HepG2 (cell line): ENCODE measurements at regions not wholly inside any gene's neighbourhood (a gene's known extent, or its start where the extent isn't known, plus 50 kb on each side); places are given as distances from the start of the nearest gene placed in this dataset.

ENCODE experiments used
- ATAC-seq: fragments of 200-7000 bp; cut with Tn5 transposase; 3 replicates; pipeline ENCODE4 v1.9.1; 2020; ENCODE audit warnings: mild to moderate bottlenecking, moderate library complexity
- BruUV-seq: library from RNA; stranded (reverse); fragments of 400-500 nt; replicated peaks from 2 replicates; lab custom pipeline; 2021; lab: Mats Ljungman, UMichigan
- CTCF ChIA-PET: fragments of 300-600 bp; formaldehyde crosslinking; extraction: SDS; loops from one replicate; lab custom pipeline; 2021; ENCODE audit warnings: low total read pairs, inconsistent platforms, low intra/inter-chr PET ratio; lab: Yijun Ruan, JAX
- POLR2A ChIA-PET: fragments of 350-600 bp; sonication (Branson Sonifier 250); formaldehyde crosslinking; loops from one replicate; lab custom pipeline; 2020; ENCODE audit warnings: antibody characterized with exemption, inconsistent platforms; lab: Yijun Ruan, JAX
- DNase-seq: peaks from one replicate; pipeline ENCODE4 v3.0.0-alpha.2; 2015; ENCODE audit warnings: low spot score
- FAIRE-seq: peaks from 3 replicates; lab custom pipeline; 2011; peaks lifted over from hg19 to GRCh38; lab: Jason Lieb, UNC
- H2AFZ ChIP-seq: one replicate; pipeline ENCODE4 v1.6.1; 2011; ENCODE audit warnings: low read length, inconsistent platforms
- H3K27ac ChIP-seq: fragments of 300-600 bp; 3 replicates; pipeline ENCODE4 v1.8.0; 2011; ENCODE audit warnings: mixed run types, mild to moderate bottlenecking, mixed read lengths, low read length, inconsistent platforms; ENCODE audit not compliant: insufficient read depth; ENCODE audit errors: extremely low read length
- H3K27me3 ChIP-seq, 2 experiments: fragments of 200-600 bp in 1 of 2; 2 replicates in 1 of 2; 3 replicates in 1 of 2; pipeline versions ENCODE4 v1.6.0 to v1.8.0; 2011; ENCODE audit warnings: low read length in 2 of 2, mild to moderate bottlenecking in 2 of 2, moderate library complexity in 2 of 2, inconsistent platforms in 1 of 2; ENCODE audit not compliant: insufficient read depth in 2 of 2, control insufficient read depth in 1 of 2
- H3K36me3 ChIP-seq, 2 experiments: fragments of 200-600 bp in 1 of 2; replicated peaks in 1 of 2; 2 replicates in 1 of 2; 3 replicates in 1 of 2; pipeline versions ENCODE4 v1.5.1 to v1.8.0; 2011; ENCODE audit warnings: low read length in 2 of 2, inconsistent platforms in 1 of 2; ENCODE audit not compliant: insufficient read depth in 2 of 2, control insufficient read depth in 1 of 2
- H3K4me1 ChIP-seq: 2 replicates; pipeline ENCODE4 v1.5.1; 2012; ENCODE audit warnings: low read length, inconsistent platforms; ENCODE audit not compliant: insufficient read depth
- H3K4me2 ChIP-seq: 2 replicates; pipeline ENCODE4 v1.6.0; 2011; ENCODE audit warnings: low read depth, low read length, inconsistent platforms
- H3K4me3 ChIP-seq, 3 experiments: fragments of 200-600 bp in 1 of 3; sonication (generic), shearing (Covaris generic) in 1 of 3; replicated peaks in 1 of 3; 2 replicates each; pipeline ENCODE4 v1.5.1; 2011 to 2016; ENCODE audit warnings: low read length in 3 of 3, inconsistent platforms in 2 of 3, low read depth in 2 of 3, mild to moderate bottlenecking in 2 of 3, control low read depth in 1 of 3, mixed read lengths in 1 of 3; ENCODE audit not compliant: insufficient read depth in 1 of 3
- H3K79me2 ChIP-seq: one replicate; pipeline ENCODE4 v1.6.1; 2011; ENCODE audit warnings: low read length, inconsistent platforms; ENCODE audit not compliant: insufficient read depth
- H3K9ac ChIP-seq: 2 replicates; pipeline ENCODE4 v1.6.0; 2011; ENCODE audit warnings: mild to moderate bottlenecking, low read depth, low read length, inconsistent platforms; ENCODE audit not compliant: insufficient read depth
- H3K9me3 ChIP-seq: 2 replicates; pipeline ENCODE4 v1.5.1; 2012; ENCODE audit warnings: mild to moderate bottlenecking, low read length
- H4K20me1 ChIP-seq: 2 replicates; pipeline ENCODE4 v1.6.0; 2011; ENCODE audit warnings: inconsistent platforms, mild to moderate bottlenecking, low read length, moderate library complexity; ENCODE audit not compliant: insufficient read depth
- AKAP8 ChIP-seq: sonication (generic); formaldehyde crosslinking; IDR thresholded peaks from 2 replicates; pipeline ENCODE4 v1.5.1; 2020; ENCODE audit warnings: mild to moderate bottlenecking, missing genetic modification reagents
- CENPT ChIP-seq: sonication (generic); formaldehyde crosslinking; IDR thresholded peaks from 2 replicates; pipeline ENCODE4 v1.8.0; 2022; ENCODE audit warnings: low read depth, mild to moderate bottlenecking, moderate library complexity, missing genetic modification reagents
- CREM ChIP-seq, 2 experiments: sonication (generic) in 1 of 2; formaldehyde crosslinking in 1 of 2; IDR thresholded peaks; 2 replicates each; pipeline versions ENCODE4 v1.4.0 to v1.6.1; 2016 to 2020; ENCODE audit warnings: antibody characterized with exemption in 1 of 2, mild to moderate bottlenecking in 1 of 2, missing genetic modification reagents in 1 of 2
- MNT ChIP-seq: fragments of 450-650 bp; IDR thresholded peaks from 2 replicates; pipeline ENCODE4 v1.6.1; 2016
- ONECUT2 ChIP-seq: sonication (generic); formaldehyde crosslinking; IDR thresholded peaks from 2 replicates; pipeline ENCODE4 v1.4.0; 2020; ENCODE audit warnings: missing genetic modification reagents
- PHF21A ChIP-seq: sonication (generic); formaldehyde crosslinking; IDR thresholded peaks from 2 replicates; pipeline ENCODE4 v1.5.0; 2020; ENCODE audit warnings: mild to moderate bottlenecking, missing genetic modification reagents
- SP2 ChIP-seq: sonication (generic); formaldehyde crosslinking; IDR thresholded peaks from 2 replicates; pipeline ENCODE4 v1.5.1; 2020; ENCODE audit warnings: mild to moderate bottlenecking, missing genetic modification reagents
- U2AF2 ChIP-seq: fragments of 200-400 bp; formaldehyde crosslinking; IDR thresholded peaks from 2 replicates; pipeline ENCODE4 v1.6.1; 2017; ENCODE audit warnings: low read depth, mild to moderate bottlenecking, low read length
- ZNF616 ChIP-seq: sonication (generic); formaldehyde crosslinking; IDR thresholded peaks from 2 replicates; pipeline ENCODE4 v1.5.0; 2020; ENCODE audit warnings: low read depth, mild to moderate bottlenecking, missing genetic modification reagents
- ZNF788 ChIP-seq: sonication (generic); formaldehyde crosslinking; IDR thresholded peaks from 2 replicates; pipeline ENCODE4 v1.5.0; 2020; ENCODE audit warnings: mild to moderate bottlenecking, missing genetic modification reagents, borderline replicate concordance
- ZNF879 ChIP-seq: sonication (generic); formaldehyde crosslinking; IDR thresholded peaks from 2 replicates; pipeline ENCODE4 v1.8.1; 2023; ENCODE audit warnings: missing genetic modification reagents
- WGBS: methylation state at CpG from one replicate; pipeline ENCODE4 v1.1.6; 2017; ENCODE audit warnings: low lambda C conversion rate; 5-methylcytosine and 5-hydroxymethylcytosine counted together
- in situ Hi-C: cut with HindIII; loops from 2 replicates; pipeline ENCODE4 v1.10.0; 2017; ENCODE audit warnings: low pct_unique_long_range_greater_than_20kb; ENCODE audit not compliant: extremely low pct_ligation_motif_present
- intact Hi-C: fragments of 100-400 bp; cut with micrococcal nuclease; formaldehyde crosslinking; loops from one replicate; pipeline ENCODE4 v1.10.0; 2022; ENCODE audit not compliant: unreplicated experiment

- ChIA-PET POLR2A (no interaction called here), CTCF (no interaction called here)
- H3K9me3 ChIP-seq = no peaks in the 10 kb centered on the region
- no peak overlapping the region for H3K4me2 ChIP-seq
- intact Hi-C loops = no loop called here
- ATAC-seq = no peak
- H3K4me3 ChIP-seq = no peak overlapping the region
- no peaks in the 10 kb centered on the region for H3K36me3 ChIP-seq
- TF ChIP-seq SP2 (CRISPR knock-in tag) = no peak
- TF ChIP-seq U2AF2 = no peak
- no peak for TF ChIP-seq ZNF879 (CRISPR knock-in tag)
- peak; percentile 91 for TF ChIP-seq MNT
- H4K20me1 ChIP-seq = no peaks in the 10 kb centered on the region
- peaks cover 0 to 1% of the 10 kb centered on the region in 2 experiments; a peak in 2 of 5 replicates for H3K27me3 ChIP-seq
- WGBS = no CpG with 5 or more reads among the region's 4 CpGs
- FAIRE-seq = no peak
- no peaks in the 10 kb centered on the region for H3K79me2 ChIP-seq
- in situ Hi-C loops = no loop called here
- no peak for DNase-seq
- no peak overlapping the region for H2AFZ ChIP-seq
- BruUV-seq = no TSS peak
- no peak overlapping the region for H3K9ac ChIP-seq
- no peaks in the 10 kb centered on the region for H3K4me1 ChIP-seq
- H3K27ac ChIP-seq = no peak overlapping the region
Measured at GRCh38 chr14:71812693-71813092, 119.5 kb upstream of the RGS6 start.

- Histone ChIP-seq H3K4me2 (no peak overlapping the region), H3K9ac (no peak overlapping the region), H2AFZ (no peak overlapping the region), H3K27ac (no peak overlapping the region), H3K4me3 (no peak overlapping the region), H3K9me3 (no peaks in the 10 kb centered on the region), H3K4me1 (no peaks in the 10 kb centered on the region), H3K36me3 (no peaks in the 10 kb centered on the region), H4K20me1 (no peaks in the 10 kb centered on the region), H3K27me3 (peaks cover 0 to 1% of the 10 kb centered on the region in 2 experiments; a peak in 2 of 5 replicates), H3K79me2 (no peaks in the 10 kb centered on the region)
- no TSS peak for BruUV-seq
- CTCF ChIA-PET = no interaction called here
- no peak for TF ChIP-seq ZNF788 (CRISPR knock-in tag)
- TF ChIP-seq ZNF616 (CRISPR knock-in tag) = no peak
- TF ChIP-seq AKAP8 (CRISPR knock-in tag) = no peak
- no peak for TF ChIP-seq PHF21A (CRISPR knock-in tag)
- TF ChIP-seq CREM (IDR thresholded peaks at IDR 0.05) = no peak
- TF ChIP-seq CREM (CRISPR knock-in tag; IDR thresholded peaks at IDR 0.05) = no peak
- TF ChIP-seq ONECUT2 (CRISPR knock-in tag) = no peak
- TF ChIP-seq CENPT = no peak
- in situ Hi-C loops = no loop called here
- POLR2A ChIA-PET = no interaction called here
- DNase-seq (no peak), ATAC-seq (no peak), FAIRE-seq (no peak)
- intact Hi-C loops = no loop called here
- WGBS = 3% methylated on average over 4 of the region's 4 CpGs
Measured at GRCh38 chr14:71815110-71815509, 117.1 kb upstream of the RGS6 start.
